ENCODE measurements at regions not wholly inside any gene's neighbourhood (a gene's known extent, or its start where the extent isn't known, plus 50 kb on each side); places are given as distances from the start of the nearest gene placed in this dataset.

DNA sequence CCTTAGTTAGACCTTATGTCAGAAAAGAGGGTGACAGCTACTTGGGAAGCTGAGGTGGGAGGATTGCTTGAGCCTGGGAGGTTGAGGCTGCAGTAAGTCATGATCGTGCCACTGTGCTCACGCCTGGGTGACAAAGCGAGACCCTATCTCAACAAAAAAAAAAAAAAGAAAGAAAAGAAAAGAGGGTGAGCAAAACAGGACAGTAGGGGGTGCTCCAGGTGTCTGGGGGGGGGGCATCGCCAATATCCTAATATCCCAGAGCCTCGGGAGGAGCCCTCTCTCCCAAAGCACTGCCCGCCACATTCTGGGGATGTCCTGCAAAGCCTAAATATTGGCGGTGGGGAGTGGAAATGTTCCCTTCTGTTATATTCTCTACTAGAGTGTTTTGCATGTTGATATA is 120.9 kb upstream of the TBL1X start:
- TF ChIP-seq, protein P1, sequence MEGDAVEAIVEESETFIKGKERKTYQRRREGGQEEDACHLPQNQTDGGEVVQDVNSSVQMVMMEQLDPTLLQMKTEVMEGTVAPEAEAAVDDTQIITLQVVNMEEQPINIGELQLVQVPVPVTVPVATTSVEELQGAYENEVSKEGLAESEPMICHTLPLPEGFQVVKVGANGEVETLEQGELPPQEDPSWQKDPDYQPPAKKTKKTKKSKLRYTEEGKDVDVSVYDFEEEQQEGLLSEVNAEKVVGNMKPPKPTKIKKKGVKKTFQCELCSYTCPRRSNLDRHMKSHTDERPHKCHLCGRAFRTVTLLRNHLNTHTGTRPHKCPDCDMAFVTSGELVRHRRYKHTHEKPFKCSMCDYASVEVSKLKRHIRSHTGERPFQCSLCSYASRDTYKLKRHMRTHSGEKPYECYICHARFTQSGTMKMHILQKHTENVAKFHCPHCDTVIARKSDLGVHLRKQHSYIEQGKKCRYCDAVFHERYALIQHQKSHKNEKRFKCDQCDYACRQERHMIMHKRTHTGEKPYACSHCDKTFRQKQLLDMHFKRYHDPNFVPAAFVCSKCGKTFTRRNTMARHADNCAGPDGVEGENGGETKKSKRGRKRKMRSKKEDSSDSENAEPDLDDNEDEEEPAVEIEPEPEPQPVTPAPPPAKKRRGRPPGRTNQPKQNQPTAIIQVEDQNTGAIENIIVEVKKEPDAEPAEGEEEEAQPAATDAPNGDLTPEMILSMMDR (IDR thresholded peaks at IDR 0.05), result no peak
- no peak for TF ChIP-seq POLR2A (IDR thresholded peaks at IDR 0.05)
- no peak for TF ChIP-seq POLR2AphosphoS5 (IDR thresholded peaks at IDR 0.05)
- no peak for TF ChIP-seq EP300 (IDR thresholded peaks at IDR 0.05)
